Panc1 (cell line): ENCODE measurements at regions not wholly inside any gene's neighbourhood (a gene's known extent, or its start where the extent isn't known, plus 50 kb on each side); places are given as distances from the start of the nearest gene placed in this dataset.

ENCODE experiments used
- ATAC-seq: fragments of 200-7000 bp; cut with Tn5 transposase; 2 replicates; pipeline ENCODE4 v1.9.1; 2020; ENCODE audit warnings: mild to moderate bottlenecking, moderate library complexity
- BruUV-seq: library from RNA; stranded (reverse); fragments of 400-500 nt; replicated peaks from 2 replicates; lab custom pipeline; 2021; lab: Mats Ljungman, UMichigan
- CTCF ChIA-PET: fragments of 300-600 bp; sonication (Branson Sonifier 250); formaldehyde crosslinking; loops from one replicate; lab custom pipeline; 2022; ENCODE audit warnings: antibody characterized with exemption; lab: Charles Lee
- POLR2A ChIA-PET: fragments of 300-600 bp; sonication (Branson Sonifier 250); formaldehyde crosslinking; loops from one replicate; lab custom pipeline; 2022; ENCODE audit warnings: antibody characterized with exemption; lab: Charles Lee
- DNase-seq: peaks from one replicate; pipeline ENCODE4 v3.0.0-alpha.2; 2010; ENCODE audit warnings: low read depth, low spot score
- H3K27ac ChIP-seq: 2 replicates; pipeline ENCODE4 v1.5.1; 2011; ENCODE audit warnings: mild to moderate bottlenecking, low read length, inconsistent platforms
- H3K27me3 ChIP-seq: fragments of 200-500 bp; sonication (Bioruptor generic); 2 replicates; pipeline ENCODE4 v1.6.0; 2014; ENCODE audit warnings: low read length, inconsistent platforms; ENCODE audit not compliant: control insufficient read depth, insufficient read depth
- H3K36me3 ChIP-seq: fragments of 200-500 bp; sonication (Bioruptor generic); 2 replicates; pipeline ENCODE4 v1.5.1; 2014; ENCODE audit warnings: inconsistent platforms, mild to moderate bottlenecking, low read length, moderate library complexity; ENCODE audit not compliant: control insufficient read depth, insufficient read depth
- H3K4me1 ChIP-seq: 2 replicates; pipeline ENCODE4 v1.5.1; 2011; ENCODE audit warnings: inconsistent platforms, mild to moderate bottlenecking, low read length, moderate library complexity; ENCODE audit not compliant: control insufficient read depth, insufficient read depth
- H3K4me3 ChIP-seq, 2 experiments: 2 replicates each; pipeline ENCODE4 v1.5.1; 2011 to 2012; ENCODE audit warnings: low read depth in 2 of 2, low read length in 2 of 2, mild to moderate bottlenecking in 2 of 2, inconsistent platforms in 1 of 2, moderate library complexity in 1 of 2
- H3K9me3 ChIP-seq: fragments of 200-500 bp; sonication (Bioruptor generic); 2 replicates; pipeline ENCODE4 v1.5.1; 2014; ENCODE audit warnings: low read depth, mild to moderate bottlenecking, inconsistent platforms, low read length, moderate library complexity; ENCODE audit not compliant: control insufficient read depth, insufficient read depth
- CTCF ChIP-seq: fragments of 450-650 bp; IDR thresholded peaks from 2 replicates; pipeline ENCODE4 v1.5.1; 2017; ENCODE audit warnings: mild to moderate bottlenecking
- POLR2AphosphoS5 ChIP-seq: IDR thresholded peaks from 2 replicates; pipeline ENCODE4 v1.6.1; 2012; ENCODE audit warnings: mild to moderate bottlenecking, low read depth, low read length, moderate library complexity
- REST ChIP-seq, 2 experiments: IDR thresholded peaks; 2 replicates each; pipeline ENCODE4 v1.6.1; 2011 to 2012; ENCODE audit warnings: low read depth in 2 of 2, control low read depth in 1 of 2, low read length in 1 of 2, mild to moderate bottlenecking in 1 of 2, moderate library complexity in 1 of 2; ENCODE audit not compliant: insufficient read depth in 1 of 2
- SIN3A ChIP-seq: IDR thresholded peaks from 2 replicates; pipeline ENCODE4 v1.6.1; 2012; ENCODE audit warnings: low read depth, mild to moderate bottlenecking, low read length, moderate library complexity, borderline replicate concordance; ENCODE audit not compliant: insufficient read depth
- TCF7L2 ChIP-seq: IDR thresholded peaks from 2 replicates; pipeline ENCODE4 v1.6.1; 2011; ENCODE audit warnings: mild to moderate bottlenecking, low read depth, low read length, inconsistent platforms
- in situ Hi-C: cut with HindIII; loops from 2 replicates; pipeline ENCODE4 v1.10.0; 2016; ENCODE audit warnings: low sequenced_read_pairs, low pct_unique_long_range_greater_than_20kb
- intact Hi-C: fragments of 100-400 bp; cut with micrococcal nuclease; formaldehyde crosslinking; loops from one replicate; pipeline ENCODE4 v1.10.0; 2022; ENCODE audit not compliant: unreplicated experiment

- Histone ChIP-seq H3K27ac (no peak overlapping the region), H3K36me3 (no peaks in the 10 kb centered on the region), H3K4me1 (no peaks in the 10 kb centered on the region), H3K4me3 (no peak overlapping the region), H3K9me3 (no peaks in the 10 kb centered on the region), H3K27me3 (peaks cover 21% of the 10 kb centered on the region)
- no peak for ATAC-seq
- no TSS peak for BruUV-seq
- in situ Hi-C loops (no loop called here), intact Hi-C loops (no loop called here)
- no peak for TF ChIP-seq POLR2AphosphoS5
- no peak for TF ChIP-seq SIN3A
- no peak for TF ChIP-seq REST (IDR thresholded peaks at IDR 0.05; ENCODE audit: insufficient read depth in 1 of 2, low read depth in 2 of 2, low read length in 1 of 2)
- no peak for TF ChIP-seq TCF7L2
- no peak for TF ChIP-seq CTCF
- no peak for DNase-seq
- CTCF ChIA-PET = no interaction called here
- POLR2A ChIA-PET = no interaction called here
Observed at GRCh38 chr20:51160821-51161220, 137.9 kb upstream of the KCNG1 start.

- ChIA-PET CTCF (no interaction called here), POLR2A (no interaction called here)
- intact Hi-C loops = no loop called here
- Histone ChIP-seq H3K4me1 (no peaks in the 10 kb centered on the region), H3K4me3 (no peak overlapping the region), H3K27ac (no peak overlapping the region), H3K9me3 (no peaks in the 10 kb centered on the region), H3K36me3 (no peaks in the 10 kb centered on the region), H3K27me3 (peaks cover 21% of the 10 kb centered on the region)
- BruUV-seq = no TSS peak
- in situ Hi-C loops = no loop called here
- TF ChIP-seq REST (IDR thresholded peaks at IDR 0.05; ENCODE audit: insufficient read depth in 1 of 2, low read depth in 2 of 2, low read length in 1 of 2) = no peak
- no peak for TF ChIP-seq POLR2AphosphoS5
- no peak for TF ChIP-seq CTCF
- no peak for TF ChIP-seq TCF7L2
- TF ChIP-seq SIN3A = no peak
- ATAC-seq = no peak
- no peak for DNase-seq
Observed at GRCh38 chr20:51159981-51160380, 137.1 kb upstream of the KCNG1 start.
